ENCODE measurements at regions not wholly inside any gene's neighbourhood (a gene's known extent, or its start where the extent isn't known, plus 50 kb on each side); places are given as distances from the start of the nearest gene placed in this dataset.

DNA sequence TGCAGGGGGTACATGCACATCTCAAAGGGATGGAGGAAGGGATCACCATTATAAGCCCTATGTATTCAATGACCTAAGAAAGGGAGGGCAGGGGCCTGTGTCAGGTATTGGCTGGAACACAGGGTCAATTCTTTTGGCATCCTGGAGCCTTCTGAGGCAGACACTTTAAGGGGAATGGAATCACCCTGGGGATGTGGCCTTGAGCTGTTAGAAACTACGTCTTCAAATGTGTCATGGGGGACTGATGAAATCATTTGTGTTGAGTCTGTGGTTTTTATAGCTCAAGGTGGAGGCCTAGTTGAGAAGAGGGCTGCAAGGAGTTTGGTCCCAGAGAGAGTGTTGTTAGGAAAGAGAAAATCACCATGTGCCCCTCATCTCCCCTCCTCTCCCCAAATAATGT lies 206.1 kb upstream of the CELF2 start:
- TF ChIP-seq CTCF (IDR thresholded peaks at IDR 0.05) (no peak), POLR2A (IDR thresholded peaks at IDR 0.05) (no peak)
